Gastroesophageal sphincter (tissue), 4 donors: ENCODE measurements at regions not wholly inside any gene's neighbourhood (a gene's known extent, or its start where the extent isn't known, plus 50 kb on each side); places are given as distances from the start of the nearest gene placed in this dataset.

ENCODE experiments used
- ATAC-seq: fragments of 150-250 bp; one replicate; pipeline ENCODE4 v1.9.1; 2016; ENCODE audit warnings: mild to moderate bottlenecking, moderate library complexity
- H3K27ac ChIP-seq, 4 donors: fragments of 200-600 bp; sonication (generic) in 3 of 4; 1 replicate in 3 of 4; 2 replicates in 1 of 4; pipeline ENCODE4 v1.5.1; 2016 to 2019
- H3K27me3 ChIP-seq: fragments of 200-600 bp; sonication (generic); one replicate; pipeline ENCODE4 v1.5.1; 2019
- H3K36me3 ChIP-seq, 2 donors: fragments of 200-600 bp; sonication (generic); one replicate each; pipeline ENCODE4 v1.5.1; 2019; ENCODE audit warnings: control low read depth in 1 of 2
- H3K4me1 ChIP-seq, 3 donors: fragments of 200-600 bp; sonication (generic); 1 replicate in 2 of 3; 2 replicates in 1 of 3; pipeline ENCODE4 v1.5.1; 2016 to 2019; ENCODE audit warnings: control low read depth in 2 of 3
- H3K4me3 ChIP-seq, 2 donors: fragments of 200-600 bp; sonication (generic); one replicate each; pipeline ENCODE4 v1.5.1; 2019; ENCODE audit warnings: mild to moderate bottlenecking in 1 of 2, moderate library complexity in 1 of 2
- H3K9me3 ChIP-seq, 3 donors: fragments of 200-600 bp; sonication (generic); one replicate each; pipeline ENCODE4 v1.5.1; 2017 to 2019; ENCODE audit warnings: control low read depth in 2 of 3
- EP300 ChIP-seq: sonication (generic); formaldehyde crosslinking; IDR thresholded peaks from one replicate; pipeline ENCODE4 v1.6.1; 2017; ENCODE audit warnings: antibody characterized with exemption, mild to moderate bottlenecking
- POLR2A ChIP-seq, 2 donors: fragments of 450-650 bp; IDR thresholded peaks; one replicate each; pipeline ENCODE4 v1.6.1; 2017; ENCODE audit warnings: antibody characterized with exemption in 2 of 2, mild to moderate bottlenecking in 2 of 2, moderate library complexity in 1 of 2
- POLR2AphosphoS5 ChIP-seq: sonication (generic); formaldehyde crosslinking; IDR thresholded peaks from one replicate; pipeline ENCODE4 v1.6.1; 2017; ENCODE audit warnings: antibody characterized with exemption
- WGBS, 2 donors: methylation state at CpG; one replicate each; pipeline ENCODE4 v1.1.5; 2018; ENCODE audit warnings: low coverage in 1 of 2; 5-methylcytosine and 5-hydroxymethylcytosine counted together
- TF ChIP-seq, protein P1 (sequence below), 4 experiments: fragments of 200-600 bp in 2 of 4; fragments of 450-650 bp in 2 of 4; sonication (generic) in 1 of 4; IDR thresholded peaks; one replicate each; pipeline ENCODE4 v1.5.1; 2017 to 2019; ENCODE audit warnings: antibody characterized with exemption in 4 of 4, mild to moderate bottlenecking in 2 of 4, moderate library complexity in 2 of 4

DNA sequence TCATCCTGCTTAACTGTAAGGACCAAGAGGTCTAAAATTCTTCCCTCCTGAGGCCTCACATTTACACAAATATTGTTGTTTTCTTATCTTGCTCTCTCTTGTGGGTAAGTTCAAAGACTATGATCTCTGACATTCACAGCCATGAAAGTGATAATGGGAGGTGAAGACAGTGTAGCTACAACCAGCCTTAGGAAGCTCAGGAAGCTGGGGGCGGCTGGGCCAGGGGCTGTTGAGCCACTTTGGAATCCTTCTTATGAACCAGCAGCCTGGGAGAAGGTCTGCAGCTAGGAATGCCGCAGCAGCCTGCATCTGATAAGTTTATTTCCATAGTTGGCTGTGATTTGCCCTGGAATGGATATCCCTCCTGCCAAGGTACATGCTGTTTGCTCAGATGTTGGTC is 316.2 kb downstream of the STIM2 start:
- H3K27ac ChIP-seq: no peak overlapping the region
- ATAC-seq: no peak
- H3K4me3 ChIP-seq: no peak overlapping the region
- H3K9me3 ChIP-seq: no peaks in the 10 kb centered on the region
- no peaks in the 10 kb centered on the region for H3K36me3 ChIP-seq
- WGBS, 2 donors: 0 to 57% methylated on average over 1 of the region's 2 CpGs
- H3K27me3 ChIP-seq: no peaks in the 10 kb centered on the region
- TF ChIP-seq POLR2AphosphoS5: no peak
- TF ChIP-seq EP300: no peak
- TF ChIP-seq, protein P1, sequence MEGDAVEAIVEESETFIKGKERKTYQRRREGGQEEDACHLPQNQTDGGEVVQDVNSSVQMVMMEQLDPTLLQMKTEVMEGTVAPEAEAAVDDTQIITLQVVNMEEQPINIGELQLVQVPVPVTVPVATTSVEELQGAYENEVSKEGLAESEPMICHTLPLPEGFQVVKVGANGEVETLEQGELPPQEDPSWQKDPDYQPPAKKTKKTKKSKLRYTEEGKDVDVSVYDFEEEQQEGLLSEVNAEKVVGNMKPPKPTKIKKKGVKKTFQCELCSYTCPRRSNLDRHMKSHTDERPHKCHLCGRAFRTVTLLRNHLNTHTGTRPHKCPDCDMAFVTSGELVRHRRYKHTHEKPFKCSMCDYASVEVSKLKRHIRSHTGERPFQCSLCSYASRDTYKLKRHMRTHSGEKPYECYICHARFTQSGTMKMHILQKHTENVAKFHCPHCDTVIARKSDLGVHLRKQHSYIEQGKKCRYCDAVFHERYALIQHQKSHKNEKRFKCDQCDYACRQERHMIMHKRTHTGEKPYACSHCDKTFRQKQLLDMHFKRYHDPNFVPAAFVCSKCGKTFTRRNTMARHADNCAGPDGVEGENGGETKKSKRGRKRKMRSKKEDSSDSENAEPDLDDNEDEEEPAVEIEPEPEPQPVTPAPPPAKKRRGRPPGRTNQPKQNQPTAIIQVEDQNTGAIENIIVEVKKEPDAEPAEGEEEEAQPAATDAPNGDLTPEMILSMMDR (IDR thresholded peaks at IDR 0.05): no peak
- TF ChIP-seq POLR2A (IDR thresholded peaks at IDR 0.05): no peak
- no peaks in the 10 kb centered on the region for H3K4me1 ChIP-seq

DNA sequence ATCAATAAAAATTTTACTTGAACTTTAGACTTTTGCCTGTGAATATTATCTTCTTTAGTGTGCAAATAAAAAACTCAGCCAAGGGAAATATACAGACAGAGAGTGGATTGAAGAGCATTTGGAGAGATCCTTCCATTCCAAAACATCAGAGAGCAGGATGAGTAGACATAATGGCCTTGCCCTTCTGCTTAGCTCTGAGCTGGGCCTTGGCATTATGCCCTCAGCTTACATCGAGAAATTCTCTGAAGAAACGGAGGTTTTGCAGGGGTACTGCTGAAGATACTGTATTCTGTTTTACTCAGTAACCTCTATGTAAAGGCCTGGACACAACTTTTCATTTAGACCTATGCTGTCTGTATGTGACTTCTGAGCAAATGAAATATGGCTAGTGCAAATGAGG is 317.4 kb downstream of the STIM2 start:
- no peaks in the 10 kb centered on the region for H3K4me1 ChIP-seq
- H3K9me3 ChIP-seq: no peaks in the 10 kb centered on the region
- no peak overlapping the region for H3K4me3 ChIP-seq
- TF ChIP-seq POLR2AphosphoS5 (no peak), EP300 (no peak), POLR2A (IDR thresholded peaks at IDR 0.05) (no peak)
- TF ChIP-seq, protein P1 (IDR thresholded peaks at IDR 0.05): no peak
- 30 to 33% methylated on average over 2 of the region's 2 CpGs for WGBS, 2 donors
- no peak for ATAC-seq
- H3K36me3 ChIP-seq: no peaks in the 10 kb centered on the region
- H3K27ac ChIP-seq: no peak overlapping the region
- no peaks in the 10 kb centered on the region for H3K27me3 ChIP-seq

DNA sequence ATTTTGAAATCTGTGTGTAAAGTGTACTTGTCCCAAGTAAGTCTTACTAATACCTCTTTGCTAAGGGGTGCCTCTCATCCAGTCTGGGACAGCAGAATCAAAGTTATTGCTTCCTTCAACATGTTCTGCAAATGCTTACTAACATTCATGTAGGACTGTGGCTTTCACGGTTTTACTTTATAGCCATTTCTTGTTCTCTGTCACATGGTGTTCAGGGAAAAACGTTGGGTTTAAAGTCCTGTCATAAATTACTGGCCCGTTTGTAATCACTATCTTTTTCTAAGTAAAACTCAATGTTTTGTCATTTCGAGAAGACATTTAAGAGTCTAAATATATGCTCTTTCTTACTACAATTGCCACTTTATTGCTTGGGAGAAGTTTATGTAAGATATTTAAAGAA is 321.1 kb downstream of the STIM2 start:
- Histone ChIP-seq H3K4me1 (no peaks in the 10 kb centered on the region), H3K36me3 (no peaks in the 10 kb centered on the region), H3K27ac (no peak overlapping the region), H3K4me3 (no peak overlapping the region), H3K9me3 (no peaks in the 10 kb centered on the region), H3K27me3 (no peaks in the 10 kb centered on the region)
- TF ChIP-seq POLR2AphosphoS5 (no peak), POLR2A (IDR thresholded peaks at IDR 0.05) (no peak), EP300 (no peak)
- TF ChIP-seq, protein P1 (IDR thresholded peaks at IDR 0.05): no peak
- no peak for ATAC-seq
- WGBS, 2 donors: 34 to 42% methylated on average over 4 of the region's 4 CpGs

DNA sequence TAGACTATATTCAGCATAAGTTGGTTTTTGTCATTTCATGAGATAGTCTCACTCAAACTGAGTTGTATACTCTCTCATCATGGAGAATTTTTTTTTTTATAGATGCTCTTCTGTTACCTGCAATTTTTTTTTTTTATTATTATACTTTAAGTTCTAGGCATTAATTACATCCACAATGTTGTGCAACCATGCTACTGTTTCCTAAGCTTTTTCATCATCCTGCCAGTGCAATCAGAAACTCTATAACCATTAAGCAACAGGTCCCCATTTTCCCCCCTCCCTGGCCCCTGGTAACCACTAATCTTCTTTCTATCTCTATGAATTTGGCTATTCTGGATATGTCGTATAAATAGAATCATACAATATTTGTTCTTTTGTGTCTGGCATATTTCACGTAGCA is 321.6 kb downstream of the STIM2 start:
- Histone ChIP-seq H3K4me1 (no peaks in the 10 kb centered on the region), H3K9me3 (no peaks in the 10 kb centered on the region), H3K27ac (no peak overlapping the region), H3K36me3 (no peaks in the 10 kb centered on the region), H3K4me3 (no peak overlapping the region), H3K27me3 (no peaks in the 10 kb centered on the region)
- 88% methylated on average over 2 of the region's 2 CpGs for WGBS, 2 donors
- no peak for ATAC-seq
- TF ChIP-seq POLR2AphosphoS5 (no peak), POLR2A (IDR thresholded peaks at IDR 0.05) (no peak), EP300 (no peak)
- TF ChIP-seq, protein P1 (IDR thresholded peaks at IDR 0.05): no peak

DNA sequence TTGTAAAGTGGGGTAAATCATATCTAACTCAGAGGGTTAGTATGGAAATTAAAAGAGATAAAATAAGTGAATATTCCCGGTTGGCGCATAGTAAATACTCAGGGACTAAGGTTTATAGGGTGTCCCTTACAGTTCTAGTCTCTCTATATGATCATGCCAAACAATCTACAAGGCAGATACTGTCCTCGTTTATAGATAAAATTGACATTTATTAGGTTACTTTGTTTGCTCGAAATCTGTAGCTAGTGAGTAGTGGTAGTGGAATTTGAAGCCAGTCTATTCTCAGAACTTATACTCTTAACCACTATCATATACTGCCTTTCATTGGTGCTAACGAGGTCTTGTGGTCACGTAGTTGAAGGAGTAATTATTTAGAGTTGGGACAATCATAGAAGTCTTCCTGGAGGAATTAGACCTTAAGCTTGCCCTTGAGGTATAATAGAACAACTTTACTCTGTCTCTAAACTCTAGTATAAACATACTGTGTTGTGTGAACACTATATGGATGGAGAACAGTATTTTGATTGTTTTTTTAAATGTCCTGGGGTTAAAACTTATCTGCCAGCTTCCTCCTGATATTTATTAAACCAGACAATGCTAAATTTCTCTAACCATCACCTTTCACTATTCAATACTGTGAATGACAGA is 324.0 kb downstream of the STIM2 start:
- WGBS, 2 donors: 56 to 69% methylated on average over 6 of the region's 6 CpGs
- Histone ChIP-seq H3K27ac (no peak overlapping the region), H3K36me3 (no peaks in the 10 kb centered on the region), H3K4me1 (no peaks in the 10 kb centered on the region), H3K9me3 (no peaks in the 10 kb centered on the region), H3K27me3 (no peaks in the 10 kb centered on the region), H3K4me3 (no peak overlapping the region)
- no peak for ATAC-seq
- no peak for TF ChIP-seq POLR2AphosphoS5
- TF ChIP-seq, protein P1 (IDR thresholded peaks at IDR 0.05): no peak
- TF ChIP-seq POLR2A (IDR thresholded peaks at IDR 0.05): no peak
- TF ChIP-seq EP300: no peak
